ENCODE measurements at regions not wholly inside any gene's neighbourhood (a gene's known extent, or its start where the extent isn't known, plus 50 kb on each side); places are given as distances from the start of the nearest gene placed in this dataset.

- peaks cover 0 to under 1% of the 10 kb centered on the region in 2 donors for H3K9me3 ChIP-seq (ENCODE audit: control insufficient read depth in 1 of 2, low read length in 2 of 2)
- H3K27me3 ChIP-seq (ENCODE audit: low read depth, low read length): no peaks in the 10 kb centered on the region
Measured at GRCh38 chr5:29389993-29390392, 1803.5 kb upstream of the CDH6 start.

GRCh38 chr5:29387384-29387783, 1806.1 kb upstream of the CDH6 start:
- H3K9me3 ChIP-seq (ENCODE audit: control insufficient read depth in 1 of 2, low read length in 2 of 2): no peaks in the 10 kb centered on the region
- H3K27me3 ChIP-seq (ENCODE audit: low read depth, low read length): no peaks in the 10 kb centered on the region
- no peaks in the 10 kb centered on the region for H3K36me3 ChIP-seq (ENCODE audit: control insufficient read depth in 1 of 2, insufficient read depth in 2 of 2, low read length in 2 of 2)
- H3K27ac ChIP-seq (ENCODE audit: low read length): no peak overlapping the region
- H3K4me3 ChIP-seq (ENCODE audit: low read depth in 1 of 2, low read length in 2 of 2): no peak overlapping the region
- H3K4me1 ChIP-seq (ENCODE audit: control insufficient read depth in 1 of 2, insufficient read depth in 2 of 2, low read length in 2 of 2): no peaks in the 10 kb centered on the region

More at GRCh38 chr5:29389993-29390392, 1803.5 kb upstream of the CDH6 start:
- H3K27ac ChIP-seq (ENCODE audit: low read length): no peak overlapping the region
- H3K36me3 ChIP-seq (ENCODE audit: control insufficient read depth in 1 of 2, insufficient read depth in 2 of 2, low read length in 2 of 2): no peaks in the 10 kb centered on the region
- H3K4me1 ChIP-seq (ENCODE audit: control insufficient read depth in 1 of 2, insufficient read depth in 2 of 2, low read length in 2 of 2): no peaks in the 10 kb centered on the region
- H3K4me3 ChIP-seq (ENCODE audit: low read depth in 1 of 2, low read length in 2 of 2): no peak overlapping the region

- H3K27ac ChIP-seq (ENCODE audit: low read length): no peak overlapping the region
- no peak overlapping the region for H3K4me3 ChIP-seq (ENCODE audit: low read depth in 1 of 2, low read length in 2 of 2)
- H3K36me3 ChIP-seq (ENCODE audit: control insufficient read depth in 1 of 2, insufficient read depth in 2 of 2, low read length in 2 of 2): no peaks in the 10 kb centered on the region
- H3K4me1 ChIP-seq (ENCODE audit: control insufficient read depth in 1 of 2, insufficient read depth in 2 of 2, low read length in 2 of 2): no peaks in the 10 kb centered on the region
- H3K27me3 ChIP-seq (ENCODE audit: low read depth, low read length): no peaks in the 10 kb centered on the region
- no peaks in the 10 kb centered on the region for H3K9me3 ChIP-seq (ENCODE audit: control insufficient read depth in 1 of 2, low read length in 2 of 2)
Measured at GRCh38 chr5:29382780-29383179, 1810.7 kb upstream of the CDH6 start.

DNA sequence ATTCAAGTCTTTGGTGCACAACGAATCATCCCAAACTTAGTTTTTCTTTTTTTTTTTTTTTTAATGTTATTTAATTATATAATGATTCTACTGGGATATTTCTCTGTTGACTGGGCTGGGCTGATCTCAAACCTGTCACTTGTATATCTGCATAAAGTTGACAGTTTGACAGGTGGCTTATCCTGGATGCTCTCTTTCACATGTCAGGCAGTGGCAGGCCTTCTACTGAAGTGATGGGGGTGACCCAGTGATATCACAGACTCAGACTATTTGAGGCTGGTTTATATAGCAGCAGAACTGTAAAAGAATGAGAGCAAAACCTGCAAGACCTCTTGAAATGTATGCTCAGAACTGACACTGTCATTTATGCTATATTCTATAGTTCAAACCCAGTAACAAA, 1813.5 kb upstream of the CDH6 start:
- no peak overlapping the region for H3K27ac ChIP-seq (ENCODE audit: low read length)
- H3K4me3 ChIP-seq (ENCODE audit: low read depth in 1 of 2, low read length in 2 of 2): no peak overlapping the region
- H3K4me1 ChIP-seq (ENCODE audit: control insufficient read depth in 1 of 2, insufficient read depth in 2 of 2, low read length in 2 of 2): no peaks in the 10 kb centered on the region
- H3K9me3 ChIP-seq (ENCODE audit: control insufficient read depth in 1 of 2, low read length in 2 of 2): no peaks in the 10 kb centered on the region
- H3K36me3 ChIP-seq (ENCODE audit: control insufficient read depth in 1 of 2, insufficient read depth in 2 of 2, low read length in 2 of 2): no peaks in the 10 kb centered on the region
- H3K27me3 ChIP-seq (ENCODE audit: low read depth, low read length): no peaks in the 10 kb centered on the region

- H3K4me1 ChIP-seq (ENCODE audit: control insufficient read depth in 1 of 2, insufficient read depth in 2 of 2, low read length in 2 of 2): no peaks in the 10 kb centered on the region
- H3K27ac ChIP-seq (ENCODE audit: low read length): no peak overlapping the region
- H3K27me3 ChIP-seq (ENCODE audit: low read depth, low read length): no peaks in the 10 kb centered on the region
- no peaks in the 10 kb centered on the region for H3K9me3 ChIP-seq (ENCODE audit: control insufficient read depth in 1 of 2, low read length in 2 of 2)
- no peaks in the 10 kb centered on the region for H3K36me3 ChIP-seq (ENCODE audit: control insufficient read depth in 1 of 2, insufficient read depth in 2 of 2, low read length in 2 of 2)
- H3K4me3 ChIP-seq (ENCODE audit: low read depth in 1 of 2, low read length in 2 of 2): no peak overlapping the region
Measured at GRCh38 chr5:29379619-29380018, 1813.9 kb upstream of the CDH6 start.

DNA sequence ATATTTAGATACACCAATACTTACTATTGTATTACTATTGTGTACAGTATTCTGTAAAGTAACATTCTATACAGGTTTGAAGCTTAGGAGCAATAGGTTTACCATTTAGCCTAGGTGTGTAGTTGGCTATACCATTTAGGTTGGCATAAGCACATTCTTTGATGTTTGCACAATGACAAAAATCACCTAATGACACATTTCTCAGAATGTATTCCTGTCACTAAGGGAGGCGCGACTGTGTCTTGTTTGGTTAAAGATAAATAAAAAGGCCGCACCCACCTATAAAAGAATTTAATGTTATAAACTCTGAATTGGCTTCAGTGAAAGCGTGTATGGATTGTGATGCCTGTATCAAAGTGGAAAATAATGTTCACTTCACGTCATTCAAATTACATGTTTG, 1815.4 kb upstream of the CDH6 start:
- H3K4me1 ChIP-seq (ENCODE audit: control insufficient read depth in 1 of 2, insufficient read depth in 2 of 2, low read length in 2 of 2): no peaks in the 10 kb centered on the region
- no peak overlapping the region for H3K4me3 ChIP-seq (ENCODE audit: low read depth in 1 of 2, low read length in 2 of 2)
- H3K9me3 ChIP-seq (ENCODE audit: control insufficient read depth in 1 of 2, low read length in 2 of 2): no peaks in the 10 kb centered on the region
- H3K36me3 ChIP-seq (ENCODE audit: control insufficient read depth in 1 of 2, insufficient read depth in 2 of 2, low read length in 2 of 2): no peaks in the 10 kb centered on the region
- H3K27ac ChIP-seq (ENCODE audit: low read length): no peak overlapping the region
- H3K27me3 ChIP-seq (ENCODE audit: low read depth, low read length): no peaks in the 10 kb centered on the region

DNA sequence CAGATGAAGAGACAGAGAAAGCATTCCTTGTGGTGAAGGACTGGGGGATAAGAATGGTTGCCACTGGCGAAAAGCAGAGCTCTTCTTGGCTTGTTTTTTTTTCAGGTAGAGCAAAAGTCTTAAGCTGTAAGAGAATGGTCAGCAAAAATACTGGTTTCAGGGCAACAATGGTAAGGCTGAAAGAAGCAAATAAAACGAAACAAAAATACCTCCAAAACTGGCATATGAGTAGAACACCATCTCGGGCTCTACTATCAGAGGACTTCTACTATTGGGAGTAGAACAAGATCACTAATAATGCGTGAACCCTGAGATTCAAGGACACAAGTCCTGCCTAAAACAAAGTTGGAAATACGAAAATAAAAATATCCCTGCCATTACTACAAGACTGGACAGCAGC, 1823.2 kb upstream of the CDH6 start:
- Histone ChIP-seq H3K4me3 (ENCODE audit: low read depth in 1 of 2, low read length in 2 of 2) (no peak overlapping the region), H3K9me3 (ENCODE audit: control insufficient read depth in 1 of 2, low read length in 2 of 2) (no peaks in the 10 kb centered on the region), H3K27ac (ENCODE audit: low read length) (no peak overlapping the region), H3K36me3 (ENCODE audit: control insufficient read depth in 1 of 2, insufficient read depth in 2 of 2, low read length in 2 of 2) (no peaks in the 10 kb centered on the region), H3K4me1 (ENCODE audit: control insufficient read depth in 1 of 2, insufficient read depth in 2 of 2, low read length in 2 of 2) (no peaks in the 10 kb centered on the region), H3K27me3 (ENCODE audit: low read depth, low read length) (no peaks in the 10 kb centered on the region)

DNA sequence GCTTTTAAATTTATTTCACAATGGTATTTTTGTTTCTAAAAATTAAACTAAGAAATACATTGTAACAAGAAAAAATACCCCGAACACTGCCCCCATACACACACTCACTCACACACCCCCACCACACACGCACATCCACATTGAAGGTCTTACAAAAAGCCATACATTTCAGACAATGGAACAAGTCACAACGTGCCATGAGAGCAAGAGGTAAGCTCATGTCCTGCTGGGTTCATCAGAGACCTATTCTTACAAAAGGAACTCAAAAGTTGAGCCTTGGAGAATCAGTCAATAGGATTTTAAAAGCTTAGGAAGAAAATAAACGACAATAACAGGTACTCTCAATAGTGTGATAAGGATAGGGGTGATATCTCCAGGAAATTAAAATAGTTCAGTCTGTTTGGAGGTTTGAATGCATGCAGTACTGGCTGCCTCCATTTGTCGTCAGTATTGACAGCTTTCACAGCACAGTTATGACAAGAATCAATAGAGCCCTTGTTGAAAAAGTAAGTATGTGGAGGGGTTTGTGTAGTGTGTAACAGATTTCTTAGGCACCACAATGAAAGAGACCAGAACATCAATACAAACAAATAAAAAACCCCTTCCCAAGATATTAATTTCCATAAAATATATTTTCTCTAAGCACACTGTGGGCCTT, 1826.2 kb upstream of the CDH6 start:
- Histone ChIP-seq H3K27me3 (ENCODE audit: low read depth, low read length) (no peaks in the 10 kb centered on the region), H3K36me3 (ENCODE audit: control insufficient read depth in 1 of 2, insufficient read depth in 2 of 2, low read length in 2 of 2) (no peaks in the 10 kb centered on the region), H3K27ac (ENCODE audit: low read length) (no peak overlapping the region), H3K4me1 (ENCODE audit: control insufficient read depth in 1 of 2, insufficient read depth in 2 of 2, low read length in 2 of 2) (no peaks in the 10 kb centered on the region), H3K4me3 (ENCODE audit: low read depth in 1 of 2, low read length in 2 of 2) (no peak overlapping the region), H3K9me3 (ENCODE audit: control insufficient read depth in 1 of 2, low read length in 2 of 2) (no peaks in the 10 kb centered on the region)

DNA sequence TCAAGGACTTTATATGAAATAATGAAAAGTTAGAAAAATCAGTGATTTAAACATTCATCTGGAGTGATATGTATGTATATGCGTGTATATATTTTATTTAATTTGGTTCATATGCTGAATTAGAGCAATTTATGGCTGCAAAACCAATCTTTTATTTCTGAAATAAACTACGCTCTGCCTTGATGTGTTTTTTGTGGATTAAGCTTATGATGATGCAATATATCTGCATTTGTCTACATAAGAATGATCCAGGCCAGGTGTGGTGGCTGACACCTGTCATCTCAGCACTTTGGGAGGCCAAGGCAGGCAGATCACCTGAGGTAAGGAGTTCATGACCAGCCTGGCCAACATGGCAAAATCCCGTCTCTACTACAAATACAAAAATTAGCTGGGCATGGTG, 1842.3 kb upstream of the CDH6 start:
- Histone ChIP-seq H3K27ac (ENCODE audit: low read length) (no peak overlapping the region), H3K9me3 (ENCODE audit: control insufficient read depth in 1 of 2, low read length in 2 of 2) (no peaks in the 10 kb centered on the region), H3K27me3 (ENCODE audit: low read depth, low read length) (no peaks in the 10 kb centered on the region), H3K4me3 (ENCODE audit: low read depth in 1 of 2, low read length in 2 of 2) (no peak overlapping the region), H3K36me3 (ENCODE audit: control insufficient read depth in 1 of 2, insufficient read depth in 2 of 2, low read length in 2 of 2) (no peaks in the 10 kb centered on the region), H3K4me1 (ENCODE audit: control insufficient read depth in 1 of 2, insufficient read depth in 2 of 2, low read length in 2 of 2) (no peaks in the 10 kb centered on the region)

GRCh38 chr5:29337030-29337429, 1856.5 kb upstream of the CDH6 start:
- no peaks in the 10 kb centered on the region for H3K4me1 ChIP-seq (ENCODE audit: control insufficient read depth in 1 of 2, insufficient read depth in 2 of 2, low read length in 2 of 2)
- H3K27ac ChIP-seq (ENCODE audit: low read length): no peak overlapping the region
- no peaks in the 10 kb centered on the region for H3K36me3 ChIP-seq (ENCODE audit: control insufficient read depth in 1 of 2, insufficient read depth in 2 of 2, low read length in 2 of 2)

DNA sequence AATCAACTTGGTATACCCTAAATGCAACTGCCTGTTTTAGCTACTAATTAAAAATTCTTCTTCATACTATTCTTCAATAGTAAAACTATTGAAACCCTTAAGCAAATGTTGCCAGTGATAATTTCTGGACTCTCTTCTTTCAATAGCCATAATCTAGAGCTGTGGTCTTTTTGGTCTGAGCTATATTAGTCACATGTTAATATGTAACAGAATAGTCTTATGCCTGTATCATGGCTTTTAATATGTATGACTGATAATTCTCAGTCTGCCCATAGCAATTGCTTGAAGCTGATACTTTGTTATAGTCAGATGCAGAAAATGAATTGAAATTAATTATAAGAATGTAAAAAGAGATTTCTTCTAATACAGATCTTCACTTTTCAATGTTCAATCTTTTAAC, 1871.9 kb upstream of the CDH6 start:
- Histone ChIP-seq H3K27me3 (ENCODE audit: low read depth, low read length) (no peaks in the 10 kb centered on the region), H3K4me1 (ENCODE audit: control insufficient read depth in 1 of 2, insufficient read depth in 2 of 2, low read length in 2 of 2) (no peaks in the 10 kb centered on the region), H3K9me3 (ENCODE audit: control insufficient read depth in 1 of 2, low read length in 2 of 2) (no peaks in the 10 kb centered on the region), H3K27ac (ENCODE audit: low read length) (no peak overlapping the region), H3K36me3 (ENCODE audit: control insufficient read depth in 1 of 2, insufficient read depth in 2 of 2, low read length in 2 of 2) (no peaks in the 10 kb centered on the region), H3K4me3 (ENCODE audit: low read depth in 1 of 2, low read length in 2 of 2) (no peak overlapping the region)

More at GRCh38 chr5:29337030-29337429, 1856.5 kb upstream of the CDH6 start:
- Histone ChIP-seq H3K4me3 (ENCODE audit: low read depth in 1 of 2, low read length in 2 of 2) (no peak overlapping the region), H3K27me3 (ENCODE audit: low read depth, low read length) (no peaks in the 10 kb centered on the region), H3K9me3 (ENCODE audit: control insufficient read depth in 1 of 2, low read length in 2 of 2) (peaks cover 0 to 6% of the 10 kb centered on the region in 2 donors)

DNA sequence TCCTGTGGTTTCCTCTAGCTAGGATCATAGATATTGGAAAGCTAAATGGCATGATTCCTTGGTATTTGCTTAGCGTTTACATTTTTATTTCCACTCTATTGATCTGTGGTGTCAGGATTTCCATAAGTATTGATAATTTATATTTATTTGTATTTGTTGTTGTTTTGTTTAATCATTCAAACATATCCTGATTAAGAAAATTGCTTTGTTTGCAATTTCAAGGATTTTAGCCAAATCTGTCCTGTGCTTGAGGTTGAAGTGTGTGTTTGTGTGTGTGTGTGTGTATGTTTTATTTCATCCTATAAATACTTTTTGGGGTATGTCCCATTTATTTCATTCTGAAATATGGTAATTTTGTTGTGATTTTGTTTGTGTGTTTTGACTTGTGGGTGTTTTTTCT, 1884.1 kb upstream of the CDH6 start:
- H3K9me3 ChIP-seq (ENCODE audit: control insufficient read depth in 1 of 2, low read length in 2 of 2): no peaks in the 10 kb centered on the region
- no peak overlapping the region for H3K27ac ChIP-seq (ENCODE audit: low read length)
- no peaks in the 10 kb centered on the region for H3K36me3 ChIP-seq (ENCODE audit: control insufficient read depth in 1 of 2, insufficient read depth in 2 of 2, low read length in 2 of 2)
- no peaks in the 10 kb centered on the region for H3K4me1 ChIP-seq (ENCODE audit: control insufficient read depth in 1 of 2, insufficient read depth in 2 of 2, low read length in 2 of 2)
- H3K4me3 ChIP-seq (ENCODE audit: low read depth in 1 of 2, low read length in 2 of 2): no peak overlapping the region
- H3K27me3 ChIP-seq (ENCODE audit: low read depth, low read length): no peaks in the 10 kb centered on the region

All from muscle layer of duodenum (tissue), 2 donors.